AG10803 (cell line): ENCODE measurements at regions not wholly inside any gene's neighbourhood (a gene's known extent, or its start where the extent isn't known, plus 50 kb on each side); places are given as distances from the start of the nearest gene placed in this dataset.

ENCODE experiments used
- DNase-seq: peaks from one replicate; pipeline ENCODE4 v3.0.0; 2010; ENCODE audit warnings: low read depth
- H3K4me3 ChIP-seq: 2 replicates; pipeline ENCODE4 v1.5.1; 2011; ENCODE audit warnings: mild to moderate bottlenecking, low read length, control low read depth
- TF ChIP-seq, protein P1 (sequence below): conservative IDR thresholded peaks from 2 replicates; pipeline ENCODE4 v1.5.1; 2011; ENCODE audit warnings: mild to moderate bottlenecking, low read length, control low read depth, inconsistent platforms

DNA sequence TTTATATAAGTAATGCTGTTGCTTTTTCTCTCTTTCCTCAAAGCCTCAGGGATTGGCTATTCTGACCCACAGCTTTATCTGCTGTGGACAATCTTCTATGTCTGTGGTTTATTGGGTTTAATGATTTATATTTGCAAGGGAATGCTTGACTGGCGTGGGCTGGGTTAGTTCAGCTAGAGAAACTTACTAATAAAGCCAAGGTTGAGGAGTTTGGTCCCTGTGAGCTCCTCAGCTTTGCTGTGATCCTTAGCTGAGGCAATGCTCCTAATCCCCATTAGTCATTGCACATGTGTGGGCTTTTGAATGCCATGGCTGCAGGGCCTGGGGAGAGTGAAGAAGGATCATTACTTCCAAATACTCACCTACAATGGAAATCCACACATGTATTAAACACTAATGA lies 179.3 kb downstream of the ZNF326 start:
- no peak for DNase-seq
- H3K4me3 ChIP-seq: no peak overlapping the region
- TF ChIP-seq, protein P1, sequence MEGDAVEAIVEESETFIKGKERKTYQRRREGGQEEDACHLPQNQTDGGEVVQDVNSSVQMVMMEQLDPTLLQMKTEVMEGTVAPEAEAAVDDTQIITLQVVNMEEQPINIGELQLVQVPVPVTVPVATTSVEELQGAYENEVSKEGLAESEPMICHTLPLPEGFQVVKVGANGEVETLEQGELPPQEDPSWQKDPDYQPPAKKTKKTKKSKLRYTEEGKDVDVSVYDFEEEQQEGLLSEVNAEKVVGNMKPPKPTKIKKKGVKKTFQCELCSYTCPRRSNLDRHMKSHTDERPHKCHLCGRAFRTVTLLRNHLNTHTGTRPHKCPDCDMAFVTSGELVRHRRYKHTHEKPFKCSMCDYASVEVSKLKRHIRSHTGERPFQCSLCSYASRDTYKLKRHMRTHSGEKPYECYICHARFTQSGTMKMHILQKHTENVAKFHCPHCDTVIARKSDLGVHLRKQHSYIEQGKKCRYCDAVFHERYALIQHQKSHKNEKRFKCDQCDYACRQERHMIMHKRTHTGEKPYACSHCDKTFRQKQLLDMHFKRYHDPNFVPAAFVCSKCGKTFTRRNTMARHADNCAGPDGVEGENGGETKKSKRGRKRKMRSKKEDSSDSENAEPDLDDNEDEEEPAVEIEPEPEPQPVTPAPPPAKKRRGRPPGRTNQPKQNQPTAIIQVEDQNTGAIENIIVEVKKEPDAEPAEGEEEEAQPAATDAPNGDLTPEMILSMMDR: no peak

GRCh38 chr1:90162216-90162615 lies 167.3 kb downstream of the ZNF326 start:
- DNase-seq: no peak
- TF ChIP-seq, protein P1: no peak
- no peak overlapping the region for H3K4me3 ChIP-seq

GRCh38 chr1:90161625-90162024 lies 166.7 kb downstream of the ZNF326 start:
- no peak for DNase-seq
- H3K4me3 ChIP-seq: no peak overlapping the region
- TF ChIP-seq, protein P1: no peak

DNA sequence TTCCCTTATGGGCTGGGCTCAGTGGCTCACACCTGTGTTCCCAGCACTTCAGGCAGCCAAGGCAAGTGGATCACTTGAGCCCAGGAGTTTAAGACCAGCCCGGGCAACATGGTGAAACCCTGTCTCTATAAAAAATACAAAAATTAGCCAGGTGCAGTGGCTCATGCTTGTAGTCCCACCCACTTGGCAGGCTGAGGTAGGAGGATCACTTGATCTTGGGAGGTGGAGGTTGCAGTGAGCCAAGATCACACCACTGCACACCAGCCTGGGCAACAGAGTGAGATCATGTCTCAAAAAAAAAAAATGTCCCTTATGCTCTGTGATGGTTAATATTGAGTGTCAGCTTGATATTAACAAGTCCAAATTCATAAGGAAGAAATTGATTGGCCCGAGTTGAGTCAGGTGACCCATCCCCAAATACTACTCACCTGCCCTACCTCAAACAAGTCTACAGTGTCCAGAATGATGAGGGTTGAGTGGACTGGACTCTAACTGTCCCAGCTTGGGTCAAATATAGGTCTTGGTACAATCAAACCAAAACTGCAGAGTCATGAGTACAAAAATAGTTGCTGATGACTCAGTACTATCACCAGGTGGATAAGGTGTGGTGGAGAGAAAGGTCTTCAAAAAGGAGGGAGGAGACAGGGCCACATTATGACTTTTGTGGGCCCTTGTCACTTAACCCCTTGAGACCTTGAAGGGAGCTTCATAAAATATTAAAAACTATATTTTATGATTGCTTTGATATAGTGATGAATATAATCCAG lies 161.0 kb downstream of the ZNF326 start:
- no peak overlapping the region for H3K4me3 ChIP-seq
- TF ChIP-seq, protein P1: no peak
- DNase-seq: no peak

DNA sequence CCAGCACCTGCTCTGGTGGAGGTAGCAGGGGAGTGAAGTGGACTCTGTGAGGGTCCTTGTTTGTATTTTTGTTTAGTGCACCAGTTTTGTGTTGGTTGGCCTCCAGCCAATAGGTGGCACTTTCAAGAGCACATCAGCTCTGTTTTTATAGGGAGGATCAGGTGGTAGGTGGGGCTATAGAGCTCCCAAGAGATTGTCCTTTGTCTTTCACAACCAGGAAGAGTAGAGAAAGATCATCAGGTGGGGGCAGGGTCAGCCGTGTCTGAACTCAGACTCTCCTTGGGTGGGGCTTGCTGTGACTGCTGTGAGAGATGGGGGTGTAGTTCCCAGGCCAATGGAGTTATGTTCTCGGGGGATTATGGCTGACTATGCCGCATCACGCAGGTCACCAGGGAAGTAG lies 159.8 kb downstream of the ZNF326 start:
- TF ChIP-seq, protein P1: no peak
- no peak for DNase-seq
- no peak overlapping the region for H3K4me3 ChIP-seq

DNA sequence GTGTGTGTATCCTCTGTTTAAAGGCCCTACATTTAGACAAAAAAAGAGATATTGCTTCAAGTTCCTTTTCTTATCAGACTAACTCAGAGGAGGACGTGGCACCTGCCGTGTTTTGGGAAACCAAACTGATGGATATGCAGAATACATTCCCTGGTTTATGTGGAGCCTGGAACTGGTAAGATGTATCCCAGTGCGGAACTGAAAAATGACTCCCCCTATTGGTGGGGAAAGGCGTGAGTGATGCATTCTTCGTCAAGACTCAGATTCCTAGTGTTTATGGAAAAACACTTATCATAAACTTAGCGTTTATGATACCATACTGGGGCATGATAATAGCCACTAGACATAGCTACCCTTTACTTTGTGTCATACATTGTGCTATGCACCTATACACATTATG lies 154.2 kb downstream of the ZNF326 start:
- DNase-seq: no peak
- no peak overlapping the region for H3K4me3 ChIP-seq
- TF ChIP-seq, protein P1: no peak

GRCh38 chr1:90147093-90147492 lies 152.2 kb downstream of the ZNF326 start:
- no peak for DNase-seq
- H3K4me3 ChIP-seq: no peak overlapping the region
- TF ChIP-seq, protein P1: no peak
